ENCODE measurements at regions not wholly inside any gene's neighbourhood (a gene's known extent, or its start where the extent isn't known, plus 50 kb on each side); places are given as distances from the start of the nearest gene placed in this dataset.
"Not testable (repeated sequence)": the region's sequence is repeated elsewhere in the genome, so short reads cannot be mapped to it uniquely, and the experiment has no call there.

DNA sequence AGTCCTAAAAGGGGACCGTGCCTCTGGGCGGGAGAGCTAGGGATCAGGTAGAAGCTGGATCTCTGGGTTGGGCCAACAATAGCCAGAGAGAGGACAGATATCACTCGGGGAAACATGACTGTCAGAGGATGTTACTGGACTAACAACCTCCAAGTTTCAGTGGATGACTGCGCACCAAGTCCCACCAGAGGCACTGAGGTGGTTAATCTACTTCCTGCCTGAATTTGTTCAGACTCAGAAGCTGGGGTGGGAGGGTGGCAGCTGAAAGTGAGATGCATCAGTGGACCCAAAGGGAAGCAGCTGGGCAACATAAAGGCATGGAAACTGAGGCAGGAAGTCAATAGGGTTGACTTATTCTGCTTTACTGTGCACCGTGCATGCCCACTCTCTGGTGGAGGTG is 130.1 kb upstream of the SLC44A1 start:
- DNase-seq (peak; percentile 24), ATAC-seq (peak; percentile 65)

- ATAC-seq (peak; percentile 63), DNase-seq (peak; percentile 34)
Observed at GRCh38 chr9:105114964-105115728, 129.3 kb upstream of the SLC44A1 start.

- ATAC-seq = no peak
- DNase-seq = no peak
Observed at GRCh38 chr9:105116052-105116868, 128.2 kb upstream of the SLC44A1 start.

GRCh38 chr9:105117234-105117633 is 127.2 kb upstream of the SLC44A1 start:
- no peak for ATAC-seq
- no peak for DNase-seq

DNA sequence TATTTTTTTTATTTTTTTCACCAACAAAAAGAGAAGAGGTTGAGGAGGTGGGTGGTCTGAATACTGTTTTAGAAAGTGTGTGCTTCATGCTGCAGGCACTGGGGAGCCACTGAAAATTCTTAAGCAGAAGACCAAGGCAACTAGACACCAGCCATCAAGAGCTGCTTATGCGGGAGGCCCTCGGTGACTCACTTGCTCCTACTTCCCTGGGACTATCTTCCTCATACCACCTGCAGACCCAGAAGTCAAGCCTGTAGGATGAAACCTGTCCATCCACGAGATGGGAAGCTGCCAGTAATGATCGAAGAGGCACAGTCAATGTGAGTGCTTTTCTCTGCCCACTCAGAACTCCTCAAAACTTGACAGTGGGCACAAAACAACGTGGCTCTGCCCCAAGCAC is 125.8 kb upstream of the SLC44A1 start:
- no peak for ATAC-seq
- no peak for DNase-seq

DNA sequence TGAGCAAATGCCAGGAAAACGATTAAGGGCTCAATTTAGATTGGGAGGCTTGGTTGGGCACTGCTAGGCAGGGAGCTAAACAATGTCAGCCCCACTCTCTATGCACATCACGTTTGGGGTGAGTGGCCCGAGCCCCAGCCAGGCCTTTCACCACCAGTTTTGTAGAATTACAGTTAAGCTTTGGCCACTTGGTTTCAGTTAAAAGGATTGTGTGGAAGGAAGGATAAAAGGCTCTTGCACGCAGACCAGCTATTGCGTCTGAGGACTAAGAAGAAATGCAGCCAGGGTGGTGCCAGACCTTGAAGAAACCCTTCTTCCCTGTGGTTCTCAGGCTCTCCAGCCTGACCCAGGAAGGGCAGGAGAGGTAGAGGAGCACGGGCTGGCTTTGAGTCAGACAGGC is 125.3 kb upstream of the SLC44A1 start:
- ATAC-seq (no peak), DNase-seq (no peak)

DNA sequence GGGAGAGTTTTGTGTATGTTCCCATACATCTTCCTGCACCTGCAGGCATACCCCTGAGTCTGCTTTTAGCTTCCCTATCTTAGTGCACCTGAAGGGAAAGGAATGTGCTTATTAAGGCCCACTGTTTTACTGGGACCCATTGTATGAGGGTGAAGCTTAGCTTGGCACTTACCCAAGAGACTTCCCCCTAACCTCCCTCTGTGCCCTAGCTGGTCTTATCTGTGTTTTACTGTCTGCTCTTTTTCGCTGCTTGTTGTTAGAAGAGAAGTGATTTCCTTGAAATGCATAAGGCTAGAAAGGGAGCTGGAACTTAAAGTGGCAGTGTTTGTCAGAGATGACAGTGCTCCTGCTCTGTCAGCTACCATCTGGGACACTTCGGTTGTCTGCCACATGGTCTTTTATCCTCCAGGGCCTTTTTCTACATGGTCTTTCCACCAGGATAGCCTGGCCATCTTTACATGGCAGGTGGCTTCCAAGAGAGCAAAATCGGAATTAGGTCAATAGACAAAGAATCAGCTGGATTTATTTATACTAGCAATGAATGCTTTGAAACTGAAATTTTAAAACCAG is 122.5 kb upstream of the SLC44A1 start:
- ATAC-seq (no peak), DNase-seq (no peak)

- not testable (repeated sequence) for ATAC-seq, DNase-seq
Observed at GRCh38 chr9:105124598-105124997, 119.9 kb upstream of the SLC44A1 start.

- ATAC-seq = no peak
- DNase-seq = no peak
Observed at GRCh38 chr9:105126226-105126625, 118.2 kb upstream of the SLC44A1 start.

- peak; percentile 22 for DNase-seq
- ATAC-seq = peak; percentile 93
Observed at GRCh38 chr9:105127863-105128220, 116.6 kb upstream of the SLC44A1 start.

- ATAC-seq (no peak), DNase-seq (no peak)
Observed at GRCh38 chr9:105128908-105129600, 115.4 kb upstream of the SLC44A1 start.

GRCh38 chr9:105129731-105130130 is 114.7 kb upstream of the SLC44A1 start:
- ATAC-seq = no peak
- no peak for DNase-seq

GRCh38 chr9:105131981-105132380 is 112.5 kb upstream of the SLC44A1 start:
- ATAC-seq (no peak), DNase-seq (no peak)

DNA sequence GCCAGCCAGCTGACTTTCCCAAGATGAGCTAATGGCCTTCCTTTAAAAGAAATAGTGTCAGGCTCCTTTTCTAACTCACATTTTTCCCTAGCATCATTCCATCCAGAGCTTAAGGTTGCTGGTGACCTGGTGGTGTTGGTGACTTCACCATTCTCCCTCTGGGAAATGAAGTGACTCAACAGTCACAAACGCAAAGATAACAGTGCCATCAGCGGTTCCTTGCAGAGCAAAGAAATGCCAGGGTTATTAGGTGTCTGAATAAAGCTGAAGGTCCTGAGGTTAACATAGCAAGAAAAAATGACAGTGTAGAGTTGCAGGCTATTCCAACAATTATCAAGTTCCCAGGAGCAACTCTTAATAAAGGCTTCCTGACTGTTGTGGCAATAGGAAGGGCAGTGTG is 111.8 kb upstream of the SLC44A1 start:
- no peak for ATAC-seq

DNA sequence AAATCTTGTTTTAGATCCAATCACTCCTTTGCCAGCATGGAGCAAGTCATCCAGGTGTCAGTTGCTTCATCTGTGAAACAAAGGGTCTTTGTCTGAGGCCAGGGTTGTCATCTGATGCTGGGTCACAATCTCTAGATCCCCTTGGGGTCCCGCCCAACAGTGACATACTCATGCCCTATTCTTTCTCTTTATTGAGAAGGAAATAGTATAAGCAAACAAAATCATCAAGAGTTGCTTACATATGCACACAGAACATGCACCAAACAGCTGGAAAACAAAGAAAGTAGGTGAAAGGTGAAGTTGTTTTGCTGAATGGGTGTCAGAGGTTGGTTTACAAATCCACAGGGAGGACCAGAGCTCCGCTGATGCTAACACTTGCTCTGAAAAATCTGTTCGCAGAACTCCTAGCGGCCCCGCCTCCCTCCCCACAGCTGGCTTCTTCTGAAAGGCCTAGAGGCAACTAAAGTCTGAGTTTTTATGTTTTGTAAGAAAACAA is 106.1 kb upstream of the SLC44A1 start:
- ATAC-seq (no peak), DNase-seq (no peak)

More for the DNA sequence above, 111.8 kb upstream of the SLC44A1 start:
- DNase-seq = no peak

GRCh38 chr9:105141146-105141975 is 103.1 kb upstream of the SLC44A1 start:
- no peak for DNase-seq
- ATAC-seq = no peak

- DNase-seq (no peak), ATAC-seq (no peak)
Observed at GRCh38 chr9:105141976-105142250, 102.5 kb upstream of the SLC44A1 start.

DNA sequence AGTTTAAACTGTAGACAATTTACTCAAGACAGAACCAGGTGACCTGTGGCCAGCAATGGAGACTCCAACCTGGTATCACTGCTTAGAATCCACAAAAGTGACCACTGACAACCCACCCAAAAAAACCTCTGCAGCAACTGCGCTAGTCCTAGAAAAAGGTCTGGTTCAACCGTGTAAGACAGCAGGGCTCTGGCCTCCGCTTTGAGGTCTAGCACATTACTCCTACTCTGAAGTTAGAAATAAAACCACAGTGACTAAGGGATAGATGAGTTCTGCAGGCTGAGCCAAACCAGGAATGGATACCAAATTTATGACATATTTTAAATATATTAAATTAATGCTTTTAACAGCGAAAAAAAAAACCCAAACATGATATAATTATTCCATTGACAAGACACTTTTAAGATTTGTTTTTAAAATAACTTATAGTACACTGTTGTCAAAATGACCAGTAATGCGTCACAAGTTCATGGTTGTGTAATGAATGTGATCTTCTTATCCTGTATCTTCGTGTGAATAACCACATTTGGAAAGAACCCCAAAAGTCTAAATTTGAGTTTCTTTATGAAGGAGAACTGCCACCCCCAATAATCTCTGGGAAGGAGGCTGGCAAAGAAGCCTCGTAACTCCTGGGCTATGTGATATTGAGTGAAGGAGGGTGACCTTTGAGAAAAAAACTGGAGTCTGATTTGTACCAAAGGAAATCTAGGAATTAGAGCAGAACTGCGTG is 101.9 kb upstream of the SLC44A1 start:
- ATAC-seq = no peak
- DNase-seq = no peak

DNA sequence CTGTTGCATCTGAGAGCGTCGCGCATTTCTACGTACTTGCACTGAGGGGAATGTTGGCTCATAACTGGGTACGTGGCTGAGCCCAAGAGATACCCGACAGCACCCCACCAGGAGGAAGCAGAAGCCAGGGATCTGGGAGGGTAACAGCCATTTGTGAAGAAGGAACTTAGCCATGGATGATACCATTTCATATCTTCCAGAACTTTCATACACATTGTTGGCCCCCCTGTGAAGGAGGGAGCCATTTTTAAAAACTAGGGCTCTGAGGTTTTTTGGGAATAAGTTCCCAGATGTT is 101.4 kb upstream of the SLC44A1 start:
- ATAC-seq (no peak), DNase-seq (no peak)

DNA sequence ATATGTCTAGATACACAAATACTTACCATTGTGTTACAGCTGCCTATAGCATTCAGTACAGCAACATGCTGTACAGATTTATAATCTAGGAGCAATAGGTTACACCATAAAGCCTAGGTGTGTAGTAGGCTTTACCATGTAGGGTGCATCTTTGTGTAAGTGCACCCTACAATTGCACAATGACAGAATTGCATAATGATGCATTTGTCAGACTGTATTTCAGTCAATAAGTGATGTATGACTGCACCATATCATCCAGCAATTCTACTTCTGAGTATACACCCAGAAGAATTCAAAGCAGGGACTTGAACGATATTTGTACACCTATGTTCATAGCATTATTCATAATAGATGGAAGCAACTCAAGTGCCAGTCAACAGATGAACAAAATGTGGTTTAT is 100.4 kb upstream of the SLC44A1 start:
- no peak for ATAC-seq
- no peak for DNase-seq

DNA sequence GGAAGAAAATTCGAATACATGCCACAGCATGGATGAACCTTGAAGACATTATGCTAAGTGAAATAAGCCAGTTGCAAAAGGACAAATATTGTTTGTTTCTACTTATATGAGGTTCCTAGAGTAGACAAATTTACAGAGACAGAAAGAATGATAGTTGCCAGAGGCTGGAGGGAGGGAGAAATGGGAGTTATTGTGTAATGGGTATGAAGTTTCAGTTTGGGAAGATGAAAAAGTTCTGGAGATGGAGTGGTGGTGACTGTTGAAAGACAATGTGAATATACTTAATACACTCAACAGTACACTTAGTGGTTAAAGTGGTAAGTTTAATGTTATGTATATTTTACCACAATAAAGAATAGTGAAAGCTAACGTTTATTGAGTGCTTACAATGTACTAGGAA is 99.6 kb upstream of the SLC44A1 start:
- DNase-seq (no peak), ATAC-seq (no peak)

Data from stimulated activated naive CD8-positive, alpha-beta T cell treated with anti-CD3 and anti-CD28 coated beads, Interleukin-15, Interleukin-2, amounts not matched to agents 100 U/mL and 50 U/mL, for 24 hours (primary cell).